Skeletal muscle tissue (tissue), 3 donors: ENCODE measurements at regions not wholly inside any gene's neighbourhood (a gene's known extent, or its start where the extent isn't known, plus 50 kb on each side); places are given as distances from the start of the nearest gene placed in this dataset.

Source experiments
- H3K27ac ChIP-seq: one replicate; pipeline ENCODE4 v1.7.0; 2013; ENCODE audit warnings: mild to moderate bottlenecking, low read depth, low read length, inconsistent platforms
- H3K27me3 ChIP-seq, 3 donors: one replicate each; pipeline ENCODE4 v1.7.0; 2013; ENCODE audit warnings: low read length in 3 of 3; ENCODE audit not compliant: control insufficient read depth in 3 of 3, insufficient read depth in 3 of 3
- H3K36me3 ChIP-seq, 3 donors: one replicate each; pipeline ENCODE4 v1.7.0; 2013; ENCODE audit warnings: low read length in 3 of 3; ENCODE audit not compliant: control insufficient read depth in 3 of 3, insufficient read depth in 3 of 3
- H3K4me1 ChIP-seq, 3 donors: one replicate each; pipeline ENCODE4 v1.7.0; 2013; ENCODE audit warnings: low read length in 3 of 3, mild to moderate bottlenecking in 3 of 3; ENCODE audit not compliant: control insufficient read depth in 3 of 3, insufficient read depth in 3 of 3
- H3K4me3 ChIP-seq, 3 donors: one replicate each; pipeline ENCODE4 v1.7.0; 2013; ENCODE audit warnings: low read length in 3 of 3
- H3K9ac ChIP-seq, 3 donors: one replicate each; pipeline ENCODE4 v1.7.0; 2013; ENCODE audit warnings: low read length in 3 of 3, mild to moderate bottlenecking in 3 of 3, moderate library complexity in 2 of 3, low read depth in 1 of 3
- H3K9me3 ChIP-seq, 3 donors: one replicate each; pipeline ENCODE4 v1.7.0; 2013; ENCODE audit warnings: low read length in 3 of 3; ENCODE audit not compliant: control insufficient read depth in 3 of 3
- donor health status: Osteomylitis.

GRCh38 chr16:85337910-85338637 is 225.8 kb upstream of the CIBAR2 start:
- Histone ChIP-seq H3K27ac (no peak overlapping the region), H3K9me3 (no peaks in the 10 kb centered on the region), H3K27me3 (no peaks in the 10 kb centered on the region), H3K4me3 (no peak overlapping the region), H3K4me1 (peaks cover 0 to 6% (median 3%) of the 10 kb centered on the region in 3 donors), H3K36me3 (no peaks in the 10 kb centered on the region), H3K9ac (no peak overlapping the region)

GRCh38 chr16:85338638-85338982 is 226.3 kb upstream of the CIBAR2 start:
- Histone ChIP-seq H3K36me3 (no peaks in the 10 kb centered on the region), H3K27me3 (no peaks in the 10 kb centered on the region), H3K9ac (no peak overlapping the region), H3K4me3 (no peak overlapping the region), H3K27ac (no peak overlapping the region), H3K9me3 (no peaks in the 10 kb centered on the region), H3K4me1 (peaks cover 0 to 6% (median 3%) of the 10 kb centered on the region in 3 donors)

- peaks cover 0 to 3% (median 3%) of the 10 kb centered on the region in 3 donors for H3K4me1 ChIP-seq
- no peak overlapping the region for H3K9ac ChIP-seq
- no peaks in the 10 kb centered on the region for H3K36me3 ChIP-seq
- H3K9me3 ChIP-seq, result no peaks in the 10 kb centered on the region
- no peak overlapping the region for H3K27ac ChIP-seq
- no peak overlapping the region for H3K4me3 ChIP-seq
- H3K27me3 ChIP-seq, result no peaks in the 10 kb centered on the region
Observed at GRCh38 chr16:85338989-85339685, 226.9 kb upstream of the CIBAR2 start.

- H3K36me3 ChIP-seq, result no peaks in the 10 kb centered on the region
- H3K9me3 ChIP-seq, result no peaks in the 10 kb centered on the region
- H3K27ac ChIP-seq, result no peak overlapping the region
- H3K27me3 ChIP-seq, result no peaks in the 10 kb centered on the region
- H3K4me1 ChIP-seq, result peaks cover 0 to 3% (median 0%) of the 10 kb centered on the region in 3 donors
- no peak overlapping the region for H3K9ac ChIP-seq
- H3K4me3 ChIP-seq, result no peak overlapping the region
Observed at GRCh38 chr16:85341972-85342695, 229.9 kb upstream of the CIBAR2 start.

- no peak overlapping the region for H3K27ac ChIP-seq
- H3K4me1 ChIP-seq, result peaks cover 9 to 17% (median 11%) of the 10 kb centered on the region in 3 donors
- H3K9ac ChIP-seq, result no peak overlapping the region
- no peak overlapping the region for H3K4me3 ChIP-seq
- H3K36me3 ChIP-seq, result no peaks in the 10 kb centered on the region
- no peaks in the 10 kb centered on the region for H3K27me3 ChIP-seq
- no peaks in the 10 kb centered on the region for H3K9me3 ChIP-seq
Observed at GRCh38 chr16:85344502-85345128, 232.3 kb upstream of the CIBAR2 start.

GRCh38 chr16:85345129-85345639 is 232.9 kb upstream of the CIBAR2 start:
- Histone ChIP-seq H3K9ac (no peak overlapping the region), H3K27me3 (no peaks in the 10 kb centered on the region), H3K4me3 (no peak overlapping the region), H3K27ac (no peak overlapping the region), H3K4me1 (peaks cover 11 to 22% (median 12%) of the 10 kb centered on the region in 3 donors), H3K36me3 (no peaks in the 10 kb centered on the region), H3K9me3 (no peaks in the 10 kb centered on the region)

- no peak overlapping the region for H3K4me3 ChIP-seq
- no peaks in the 10 kb centered on the region for H3K36me3 ChIP-seq
- H3K9ac ChIP-seq, result no peak overlapping the region
- H3K27me3 ChIP-seq, result no peaks in the 10 kb centered on the region
- H3K27ac ChIP-seq, result no peak overlapping the region
- peaks cover 19 to 29% (median 21%) of the 10 kb centered on the region in 3 donors for H3K4me1 ChIP-seq
- H3K9me3 ChIP-seq, result no peaks in the 10 kb centered on the region
Observed at GRCh38 chr16:85346404-85347212, 234.3 kb upstream of the CIBAR2 start.

GRCh38 chr16:85347213-85347591 is 234.9 kb upstream of the CIBAR2 start:
- H3K4me3 ChIP-seq, result no peak overlapping the region
- H3K4me1 ChIP-seq, result peaks cover 19 to 27% (median 21%) of the 10 kb centered on the region in 3 donors
- no peaks in the 10 kb centered on the region for H3K27me3 ChIP-seq
- H3K27ac ChIP-seq, result no peak overlapping the region
- no peaks in the 10 kb centered on the region for H3K9me3 ChIP-seq
- H3K36me3 ChIP-seq, result no peaks in the 10 kb centered on the region
- no peak overlapping the region for H3K9ac ChIP-seq

GRCh38 chr16:85348065-85348840 is 236.0 kb upstream of the CIBAR2 start:
- Histone ChIP-seq H3K36me3 (no peaks in the 10 kb centered on the region), H3K9me3 (no peaks in the 10 kb centered on the region), H3K4me1 (peaks cover 19 to 27% (median 21%) of the 10 kb centered on the region in 3 donors), H3K9ac (no peak overlapping the region), H3K27me3 (no peaks in the 10 kb centered on the region), H3K27ac (no peak overlapping the region), H3K4me3 (no peak overlapping the region)
